Brain microvascular endothelial cell (primary cell): ENCODE measurements at regions not wholly inside any gene's neighbourhood (a gene's known extent, or its start where the extent isn't known, plus 50 kb on each side); places are given as distances from the start of the nearest gene placed in this dataset.

ENCODE experiments used
- DNase-seq: peaks from one replicate; pipeline ENCODE4 v3.0.0-alpha.2; 2020
- H3K27ac ChIP-seq: fragments of 250-450 bp; sonication (Bioruptor Pico); 2 replicates; pipeline ENCODE4 v1.5.1; 2020; ENCODE audit warnings: mild to moderate bottlenecking, moderate library complexity
- H3K27me3 ChIP-seq: fragments of 250-450 bp; sonication (Bioruptor Pico); replicated peaks from 2 replicates; pipeline ENCODE4 v1.5.1; 2020; ENCODE audit warnings: mild to moderate bottlenecking
- H3K36me3 ChIP-seq: fragments of 250-450 bp; sonication (Bioruptor Pico); replicated peaks from 2 replicates; pipeline ENCODE4 v1.5.1; 2020; ENCODE audit warnings: mild to moderate bottlenecking
- H3K4me3 ChIP-seq: 2 replicates; pipeline ENCODE4 v1.5.1; 2011; ENCODE audit warnings: low read depth, mild to moderate bottlenecking, control low read depth, low read length, moderate library complexity
- in situ Hi-C: cut with HindIII; loops from 2 replicates; pipeline ENCODE4 v1.10.0; 2017; ENCODE audit warnings: low sequenced_read_pairs, low pct_ligation_motif_present
- TF ChIP-seq, protein P1 (sequence below): IDR thresholded peaks from 2 replicates; pipeline ENCODE4 v1.5.1; 2011; ENCODE audit warnings: low read depth, mild to moderate bottlenecking, moderate library complexity, low read length, control low read depth, inconsistent platforms; ENCODE audit errors: missing control alignments

DNA sequence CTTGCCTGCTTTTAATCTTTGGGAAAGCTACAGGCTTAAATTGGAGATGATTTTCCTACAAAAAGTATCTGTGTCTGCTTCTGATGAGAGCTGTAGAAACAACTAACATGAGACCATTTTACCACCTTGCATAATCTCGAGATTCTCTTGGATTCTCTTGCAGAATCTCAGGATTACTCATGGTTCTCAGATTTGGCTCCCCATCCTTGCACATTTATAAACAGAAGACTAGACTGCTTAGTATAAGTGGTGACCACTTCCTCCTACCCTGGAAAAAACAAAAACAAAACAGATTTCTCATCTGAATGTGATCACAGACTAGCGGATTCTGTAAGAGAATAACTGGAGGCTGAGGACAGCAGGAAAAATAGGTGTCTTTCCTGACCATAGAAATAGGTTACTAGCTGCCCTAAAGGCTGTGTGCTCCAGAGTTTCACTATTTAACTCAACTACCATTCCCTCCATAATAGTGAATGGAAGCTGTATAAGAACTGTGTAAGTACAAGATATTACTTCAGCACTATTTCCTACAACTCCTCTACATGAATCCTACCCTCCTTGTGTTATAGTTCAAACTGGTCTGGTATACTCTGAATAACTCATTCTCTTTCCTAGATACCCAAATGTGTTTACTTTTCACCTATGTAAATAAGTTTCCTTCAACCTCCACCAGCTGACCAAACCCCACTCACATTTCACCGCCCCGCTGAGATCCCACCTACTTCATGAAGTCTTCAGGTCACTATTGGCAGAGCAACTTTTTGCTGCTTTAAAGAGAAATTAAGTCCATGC is 122.2 kb upstream of the C2CD4B start:
- Histone ChIP-seq H3K4me3 (no peak overlapping the region), H3K27me3 (peaks cover 2% of the 10 kb centered on the region), H3K36me3 (no peaks in the 10 kb centered on the region), H3K27ac (no peak overlapping the region)
- in situ Hi-C loops, result no loop called here
- TF ChIP-seq, protein P1, sequence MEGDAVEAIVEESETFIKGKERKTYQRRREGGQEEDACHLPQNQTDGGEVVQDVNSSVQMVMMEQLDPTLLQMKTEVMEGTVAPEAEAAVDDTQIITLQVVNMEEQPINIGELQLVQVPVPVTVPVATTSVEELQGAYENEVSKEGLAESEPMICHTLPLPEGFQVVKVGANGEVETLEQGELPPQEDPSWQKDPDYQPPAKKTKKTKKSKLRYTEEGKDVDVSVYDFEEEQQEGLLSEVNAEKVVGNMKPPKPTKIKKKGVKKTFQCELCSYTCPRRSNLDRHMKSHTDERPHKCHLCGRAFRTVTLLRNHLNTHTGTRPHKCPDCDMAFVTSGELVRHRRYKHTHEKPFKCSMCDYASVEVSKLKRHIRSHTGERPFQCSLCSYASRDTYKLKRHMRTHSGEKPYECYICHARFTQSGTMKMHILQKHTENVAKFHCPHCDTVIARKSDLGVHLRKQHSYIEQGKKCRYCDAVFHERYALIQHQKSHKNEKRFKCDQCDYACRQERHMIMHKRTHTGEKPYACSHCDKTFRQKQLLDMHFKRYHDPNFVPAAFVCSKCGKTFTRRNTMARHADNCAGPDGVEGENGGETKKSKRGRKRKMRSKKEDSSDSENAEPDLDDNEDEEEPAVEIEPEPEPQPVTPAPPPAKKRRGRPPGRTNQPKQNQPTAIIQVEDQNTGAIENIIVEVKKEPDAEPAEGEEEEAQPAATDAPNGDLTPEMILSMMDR, result no peak
- DNase-seq, result no peak

DNA sequence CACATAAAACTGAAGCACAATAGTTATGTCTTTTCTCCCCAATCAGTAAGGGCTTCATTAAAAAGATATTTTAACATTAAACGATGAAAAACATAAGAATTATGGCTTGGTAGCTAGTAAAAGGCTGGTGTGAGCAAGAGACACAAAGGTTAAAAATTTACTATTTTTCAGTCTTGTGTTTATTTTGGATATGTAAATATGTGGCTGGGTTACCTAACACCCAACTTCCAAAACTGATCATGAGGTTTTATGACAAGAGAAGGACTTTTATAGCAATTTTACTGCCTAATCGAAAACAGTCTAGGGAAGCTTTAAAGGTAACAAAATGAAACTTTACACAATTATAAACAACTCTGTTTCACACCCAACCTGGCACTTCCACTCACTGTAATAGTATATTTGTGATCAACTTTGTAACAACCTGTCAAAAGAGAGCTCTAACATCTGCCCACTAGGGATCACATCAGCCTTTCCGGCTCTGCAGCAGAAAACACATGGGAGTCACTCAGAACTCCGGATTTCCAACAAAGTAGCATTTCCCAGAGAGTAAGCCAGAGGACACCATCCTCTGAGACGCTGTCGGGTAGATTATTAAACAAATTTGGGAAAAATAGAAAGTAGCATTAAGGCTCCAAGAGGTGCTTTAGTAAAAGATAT is 123.4 kb upstream of the C2CD4B start:
- no peaks in the 10 kb centered on the region for H3K36me3 ChIP-seq
- in situ Hi-C loops, result no loop called here
- no peak overlapping the region for H3K4me3 ChIP-seq
- H3K27ac ChIP-seq, result no peak overlapping the region
- no peak for DNase-seq
- peaks cover 2% of the 10 kb centered on the region for H3K27me3 ChIP-seq
- TF ChIP-seq, protein P1, result no peak

DNA sequence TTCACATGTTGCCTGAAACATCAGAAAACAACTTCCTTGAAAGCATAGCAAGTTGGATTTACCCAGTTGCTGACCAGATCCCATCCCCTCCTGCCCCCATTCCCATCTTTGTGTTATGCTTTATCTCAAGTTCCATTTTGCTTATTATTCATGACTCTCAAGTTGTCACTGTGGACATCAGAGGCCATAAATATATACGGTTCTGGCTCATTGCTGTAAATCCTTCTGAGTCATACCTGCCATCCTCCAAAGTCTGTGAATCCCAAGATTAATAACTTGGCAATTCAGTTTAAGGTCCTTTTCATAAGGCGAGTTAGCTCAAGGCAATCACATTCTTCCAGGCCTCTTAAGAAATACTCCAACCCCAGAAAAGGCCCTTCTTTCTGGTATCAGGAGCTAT is 126.2 kb upstream of the C2CD4B start:
- in situ Hi-C loops, result no loop called here

DNA sequence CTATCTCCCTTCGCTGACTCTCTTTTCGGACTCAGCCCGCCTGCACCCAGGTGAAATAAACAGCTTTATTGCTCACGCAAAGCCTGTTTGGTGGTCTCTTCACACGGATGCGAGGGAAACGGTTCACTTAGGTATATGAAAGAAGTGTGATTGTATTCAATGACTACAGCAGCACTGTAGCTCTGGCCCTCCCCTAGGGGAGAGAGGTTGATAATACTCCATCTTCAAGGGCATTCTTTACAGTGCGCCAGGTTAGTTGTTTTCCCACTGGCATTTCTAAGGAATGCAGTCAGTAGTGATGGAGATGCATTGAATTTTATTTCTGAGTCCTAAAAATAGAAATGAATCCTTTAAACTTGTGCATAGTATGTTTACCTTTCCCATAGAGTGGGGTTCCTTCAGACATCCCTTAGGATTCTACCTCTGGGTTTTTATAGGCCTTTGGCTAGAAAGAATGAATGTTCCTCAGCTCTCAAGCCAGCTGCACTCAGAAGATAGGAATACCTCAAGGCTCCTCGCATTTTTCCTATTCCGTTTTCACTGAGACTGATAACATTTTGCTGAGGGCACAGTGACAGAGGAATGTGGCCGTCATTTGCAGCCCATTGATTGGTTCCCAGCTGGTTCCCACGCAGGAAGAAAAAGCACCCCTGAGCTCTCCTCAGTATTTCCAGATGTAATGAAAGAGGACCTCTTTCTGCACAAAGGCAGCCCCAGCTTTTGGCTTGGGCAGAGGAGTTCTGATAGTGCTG is 131.8 kb upstream of the C2CD4B start:
- Histone ChIP-seq H3K36me3 (no peaks in the 10 kb centered on the region), H3K27ac (no peak overlapping the region), H3K27me3 (no peaks in the 10 kb centered on the region), H3K4me3 (no peak overlapping the region)
- DNase-seq, result no peak
- TF ChIP-seq, protein P1, result no peak
- in situ Hi-C loops, result no loop called here

More for the DNA sequence above, 126.2 kb upstream of the C2CD4B start:
- no peak for DNase-seq
- H3K27ac ChIP-seq, result no peak overlapping the region
- no peak overlapping the region for H3K4me3 ChIP-seq
- TF ChIP-seq, protein P1, result no peak
- H3K27me3 ChIP-seq, result peaks cover under 1% of the 10 kb centered on the region
- no peaks in the 10 kb centered on the region for H3K36me3 ChIP-seq

DNA sequence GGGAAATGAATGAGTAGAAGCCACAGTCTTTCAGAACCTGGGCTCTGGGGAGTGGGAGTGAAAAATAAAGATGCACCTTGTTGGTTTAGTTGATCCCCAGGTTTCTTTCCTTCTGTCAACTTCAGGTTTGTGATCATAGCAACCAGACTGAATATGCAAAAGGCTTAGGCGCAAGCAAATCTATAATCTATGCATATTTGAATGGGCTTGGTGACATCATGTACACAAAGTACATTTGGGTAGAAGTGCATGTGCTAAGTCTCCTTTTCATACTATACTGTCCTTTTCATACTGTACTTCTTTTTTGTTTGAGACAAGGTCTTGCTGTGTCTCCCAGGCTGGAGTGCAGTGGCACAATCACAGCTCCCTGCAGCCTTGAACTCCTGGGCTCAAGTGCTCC is 132.4 kb upstream of the C2CD4B start:
- no peak overlapping the region for H3K27ac ChIP-seq
- in situ Hi-C loops, result no loop called here
- no peak overlapping the region for H3K4me3 ChIP-seq
- no peaks in the 10 kb centered on the region for H3K27me3 ChIP-seq
- TF ChIP-seq, protein P1, result no peak
- DNase-seq, result no peak
- H3K36me3 ChIP-seq, result no peaks in the 10 kb centered on the region
